ENCODE measurements at regions not wholly inside any gene's neighbourhood (a gene's known extent, or its start where the extent isn't known, plus 50 kb on each side); places are given as distances from the start of the nearest gene placed in this dataset.

DNA sequence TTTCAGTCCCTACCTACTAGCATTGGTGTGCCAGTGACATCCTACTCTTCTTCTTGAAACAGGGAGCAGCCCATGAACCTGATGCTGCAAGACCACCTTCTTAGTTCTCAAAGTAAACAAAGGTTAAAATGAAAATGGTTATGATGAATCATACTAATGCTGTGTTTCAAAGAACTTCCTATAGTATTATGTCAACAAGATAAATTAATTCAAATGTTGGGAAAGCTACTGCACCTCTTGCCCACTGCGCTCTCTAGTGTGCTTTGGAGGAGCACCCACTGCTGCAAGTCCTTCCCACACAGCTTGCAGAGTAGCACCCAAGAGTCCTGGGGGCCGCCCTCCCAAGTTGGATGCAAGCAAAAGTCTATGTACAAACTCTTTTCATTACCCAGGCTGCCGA lies 81.1 kb downstream of the CD200R1L start:
- 84% methylated on average over 3 of the region's 3 CpGs for WGBS (ENCODE audit: insufficient coverage)
- Histone ChIP-seq H3K4me3 (ENCODE audit: low read length) (no peak overlapping the region), H3K27me3 (ENCODE audit: control insufficient read depth, insufficient read depth, low read length) (no peaks in the 10 kb centered on the region), H3K36me3 (ENCODE audit: control insufficient read depth, insufficient read depth, low read length) (no peaks in the 10 kb centered on the region), H3K4me1 (ENCODE audit: control insufficient read depth, insufficient read depth, low read length) (peaks cover 6% of the 10 kb centered on the region), H3K27ac (ENCODE audit: low read length) (no peak overlapping the region), H3K9me3 (ENCODE audit: control insufficient read depth, insufficient read depth, low read length) (no peaks in the 10 kb centered on the region)
- H3K4me3 Mint-ChIP-seq, result no peak overlapping the region
- no peak for DNase-seq
- no peaks in the 10 kb centered on the region for H3K36me3 Mint-ChIP-seq
- peaks cover 0 to 4% of the 10 kb centered on the region in 2 donors for H3K27me3 Mint-ChIP-seq (ENCODE audit: low read depth in 2 of 2)
- H3K4me1 Mint-ChIP-seq, result peaks cover 0 to 4% of the 10 kb centered on the region in 2 donors
- ATAC-seq, result no peak
- H3K27ac Mint-ChIP-seq, result no peak overlapping the region
- H3K9me3 Mint-ChIP-seq, result no peaks in the 10 kb centered on the region
- intact Hi-C loops (cut with micrococcal nuclease), result no loop called here
- TF ChIP-seq, protein P1, sequence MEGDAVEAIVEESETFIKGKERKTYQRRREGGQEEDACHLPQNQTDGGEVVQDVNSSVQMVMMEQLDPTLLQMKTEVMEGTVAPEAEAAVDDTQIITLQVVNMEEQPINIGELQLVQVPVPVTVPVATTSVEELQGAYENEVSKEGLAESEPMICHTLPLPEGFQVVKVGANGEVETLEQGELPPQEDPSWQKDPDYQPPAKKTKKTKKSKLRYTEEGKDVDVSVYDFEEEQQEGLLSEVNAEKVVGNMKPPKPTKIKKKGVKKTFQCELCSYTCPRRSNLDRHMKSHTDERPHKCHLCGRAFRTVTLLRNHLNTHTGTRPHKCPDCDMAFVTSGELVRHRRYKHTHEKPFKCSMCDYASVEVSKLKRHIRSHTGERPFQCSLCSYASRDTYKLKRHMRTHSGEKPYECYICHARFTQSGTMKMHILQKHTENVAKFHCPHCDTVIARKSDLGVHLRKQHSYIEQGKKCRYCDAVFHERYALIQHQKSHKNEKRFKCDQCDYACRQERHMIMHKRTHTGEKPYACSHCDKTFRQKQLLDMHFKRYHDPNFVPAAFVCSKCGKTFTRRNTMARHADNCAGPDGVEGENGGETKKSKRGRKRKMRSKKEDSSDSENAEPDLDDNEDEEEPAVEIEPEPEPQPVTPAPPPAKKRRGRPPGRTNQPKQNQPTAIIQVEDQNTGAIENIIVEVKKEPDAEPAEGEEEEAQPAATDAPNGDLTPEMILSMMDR (IDR thresholded peaks at IDR 0.05), result no peak

DNA sequence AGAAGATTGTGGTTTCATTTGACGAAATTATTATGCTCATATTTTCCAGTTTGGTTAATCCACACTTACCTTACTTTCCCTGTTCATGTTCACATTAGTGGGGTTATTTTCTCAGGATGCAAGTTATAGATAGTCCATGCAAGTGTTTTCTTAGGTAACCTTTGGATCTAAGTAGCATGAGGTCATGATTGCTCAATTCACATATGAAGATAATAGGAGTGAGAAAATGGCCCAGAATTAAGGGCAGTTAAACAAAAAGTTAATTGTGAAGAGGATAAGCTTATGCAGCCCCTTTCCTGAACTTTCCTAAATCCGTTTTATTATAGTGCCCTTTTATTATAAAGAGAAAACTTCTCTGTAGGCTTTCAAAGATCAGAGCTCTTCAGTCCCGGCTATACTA lies 83.4 kb downstream of the CD200R1L start:
- Mint-ChIP-seq H3K4me1 (peaks cover 0 to 4% of the 10 kb centered on the region in 2 donors), H3K36me3 (no peaks in the 10 kb centered on the region), H3K4me3 (no peak overlapping the region), H3K27me3 (ENCODE audit: low read depth in 2 of 2) (peaks cover 0 to 4% of the 10 kb centered on the region in 2 donors), H3K27ac (no peak overlapping the region), H3K9me3 (no peaks in the 10 kb centered on the region)
- intact Hi-C loops (cut with micrococcal nuclease), result no loop called here
- no peak for DNase-seq
- no peaks in the 10 kb centered on the region for H3K27me3 ChIP-seq (ENCODE audit: control insufficient read depth, insufficient read depth, low read length)
- TF ChIP-seq, protein P1 (IDR thresholded peaks at IDR 0.05), result no peak
- no peak for ATAC-seq
- H3K4me1 ChIP-seq (ENCODE audit: control insufficient read depth, insufficient read depth, low read length), result peaks cover 6% of the 10 kb centered on the region
- H3K36me3 ChIP-seq (ENCODE audit: control insufficient read depth, insufficient read depth, low read length), result no peaks in the 10 kb centered on the region
- 93% methylated on average over 2 of the region's 3 CpGs for WGBS (ENCODE audit: insufficient coverage)
- H3K4me3 ChIP-seq (ENCODE audit: low read length), result no peak overlapping the region
- no peak overlapping the region for H3K27ac ChIP-seq (ENCODE audit: low read length)
- H3K9me3 ChIP-seq (ENCODE audit: control insufficient read depth, insufficient read depth, low read length), result no peaks in the 10 kb centered on the region

DNA sequence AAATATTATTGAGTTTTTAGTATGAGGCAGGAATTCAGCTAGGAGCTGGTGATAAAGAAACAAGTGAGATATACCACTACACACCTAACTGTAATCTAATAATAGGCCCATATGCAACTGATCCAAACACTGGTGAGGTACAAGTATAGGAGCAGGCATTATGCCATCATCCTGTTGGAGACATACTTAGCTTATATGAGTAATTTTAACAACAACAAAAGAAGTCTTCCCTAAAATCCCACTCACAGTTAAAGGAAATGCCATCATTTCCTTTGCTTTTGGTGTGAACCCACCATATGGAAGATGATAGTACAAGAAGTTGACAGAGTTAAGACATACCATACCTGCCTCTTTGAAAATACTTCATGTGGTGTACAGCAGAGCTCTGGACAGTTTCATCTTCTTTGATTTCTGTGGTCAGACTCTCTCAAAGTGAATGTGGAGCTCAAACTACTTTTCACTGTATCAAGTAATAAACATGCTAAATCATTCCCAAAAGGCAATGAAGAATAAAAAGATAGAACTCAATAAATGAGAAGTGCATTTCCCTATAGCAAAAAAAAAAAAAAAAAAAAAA lies 85.5 kb downstream of the CD200R1L start:
- Histone ChIP-seq H3K27me3 (ENCODE audit: control insufficient read depth, insufficient read depth, low read length) (no peaks in the 10 kb centered on the region), H3K4me1 (ENCODE audit: control insufficient read depth, insufficient read depth, low read length) (no peaks in the 10 kb centered on the region), H3K36me3 (ENCODE audit: control insufficient read depth, insufficient read depth, low read length) (no peaks in the 10 kb centered on the region), H3K4me3 (ENCODE audit: low read length) (no peak overlapping the region), H3K27ac (ENCODE audit: low read length) (no peak overlapping the region), H3K9me3 (ENCODE audit: control insufficient read depth, insufficient read depth, low read length) (peaks cover 2% of the 10 kb centered on the region)
- peaks cover 0 to 3% of the 10 kb centered on the region in 2 donors for H3K9me3 Mint-ChIP-seq
- DNase-seq, result no peak
- TF ChIP-seq, protein P1 (IDR thresholded peaks at IDR 0.05), result no peak
- intact Hi-C loops (cut with micrococcal nuclease), result no loop called here
- no peaks in the 10 kb centered on the region for H3K36me3 Mint-ChIP-seq
- H3K4me1 Mint-ChIP-seq, result no peaks in the 10 kb centered on the region
- H3K4me3 Mint-ChIP-seq, result no peak overlapping the region
- no peaks in the 10 kb centered on the region for H3K27me3 Mint-ChIP-seq (ENCODE audit: low read depth in 2 of 2)
- H3K27ac Mint-ChIP-seq, result no peak overlapping the region
- ATAC-seq, result no peak

DNA sequence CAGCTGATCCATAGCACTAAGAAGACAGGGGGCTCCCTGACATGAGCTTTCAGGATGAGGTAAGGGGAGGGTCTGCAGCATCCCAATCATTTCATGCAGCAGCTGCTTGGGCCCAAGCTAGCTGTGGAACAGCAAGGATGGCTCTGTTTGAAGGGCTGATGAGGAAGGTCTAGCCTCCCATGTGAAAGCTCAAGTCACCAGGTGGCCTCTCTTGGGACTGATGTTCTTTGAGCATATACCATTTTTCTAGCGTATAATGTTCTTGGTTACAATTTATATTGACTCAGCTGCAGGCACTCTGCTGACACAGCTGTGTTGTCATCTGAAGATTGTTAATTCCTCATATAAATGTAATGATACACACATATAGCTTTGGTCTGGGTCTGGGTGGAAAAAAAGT lies 87.0 kb downstream of the CD200R1L start:
- 80% methylated on average over 1 of the region's 1 CpG for WGBS (ENCODE audit: insufficient coverage)
- no peak for ATAC-seq
- no peaks in the 10 kb centered on the region for H3K36me3 Mint-ChIP-seq
- TF ChIP-seq, protein P1 (IDR thresholded peaks at IDR 0.05), result no peak
- H3K9me3 ChIP-seq (ENCODE audit: control insufficient read depth, insufficient read depth, low read length), result peaks cover 6% of the 10 kb centered on the region
- H3K27me3 Mint-ChIP-seq (ENCODE audit: low read depth in 2 of 2), result no peaks in the 10 kb centered on the region
- DNase-seq, result no peak
- no peaks in the 10 kb centered on the region for H3K4me1 Mint-ChIP-seq
- H3K36me3 ChIP-seq (ENCODE audit: control insufficient read depth, insufficient read depth, low read length), result no peaks in the 10 kb centered on the region
- intact Hi-C loops (cut with micrococcal nuclease), result no loop called here
- H3K27me3 ChIP-seq (ENCODE audit: control insufficient read depth, insufficient read depth, low read length), result no peaks in the 10 kb centered on the region
- no peak overlapping the region for H3K27ac Mint-ChIP-seq
- no peak overlapping the region for H3K4me3 ChIP-seq (ENCODE audit: low read length)
- peaks cover 0 to 3% of the 10 kb centered on the region in 2 donors for H3K9me3 Mint-ChIP-seq
- no peak overlapping the region for H3K4me3 Mint-ChIP-seq
- no peaks in the 10 kb centered on the region for H3K4me1 ChIP-seq (ENCODE audit: control insufficient read depth, insufficient read depth, low read length)
- H3K27ac ChIP-seq (ENCODE audit: low read length), result no peak overlapping the region

Measured in natural killer cell (primary cell).